Smooth muscle cell (in vitro differentiated cells): ENCODE measurements at regions not wholly inside any gene's neighbourhood (a gene's known extent, or its start where the extent isn't known, plus 50 kb on each side); places are given as distances from the start of the nearest gene placed in this dataset.
"Not testable (repeated sequence)": the region's sequence is repeated elsewhere in the genome, so short reads cannot be mapped to it uniquely, and the experiment has no call there.

Source experiments
- DNase-seq: peaks from one replicate; lab custom pipeline; 2025; ENCODE audit not compliant: unreplicated experiment; lab: John Stamatoyannopoulos, UW
- H2AFZ ChIP-seq: fragments of 200-600 bp; sonication (generic); 2 replicates; pipeline ENCODE4 v1.6.0; 2016; ENCODE audit warnings: antibody characterized with exemption, low read depth, mild to moderate bottlenecking
- H3F3A ChIP-seq: fragments of 200-600 bp; sonication (generic); 2 replicates; pipeline ENCODE4 v1.6.0; 2017; ENCODE audit warnings: antibody characterized with exemption, low read depth
- H3K27ac ChIP-seq: fragments of 200-600 bp; sonication (generic); 2 replicates; pipeline ENCODE4 v1.5.1; 2016; ENCODE audit warnings: low read depth, mild to moderate bottlenecking
- H3K27me3 ChIP-seq: fragments of 200-600 bp; sonication (generic); 2 replicates; pipeline ENCODE4 v1.6.1; 2016; ENCODE audit warnings: low read depth, mild to moderate bottlenecking
- H3K36me3 ChIP-seq: fragments of 200-600 bp; sonication (generic); 2 replicates; pipeline ENCODE4 v1.5.1; 2016; ENCODE audit warnings: low read depth
- H3K4me1 ChIP-seq: fragments of 200-600 bp; sonication (generic); 2 replicates; pipeline ENCODE4 v1.5.1; 2016; ENCODE audit warnings: low read depth
- H3K4me2 ChIP-seq: fragments of 200-600 bp; sonication (generic); 2 replicates; pipeline ENCODE4 v1.6.0; 2016; ENCODE audit warnings: mild to moderate bottlenecking
- H3K4me3 ChIP-seq: fragments of 200-600 bp; sonication (generic); 2 replicates; pipeline ENCODE4 v1.5.1; 2016; ENCODE audit warnings: mild to moderate bottlenecking
- H3K79me2 ChIP-seq: fragments of 200-600 bp; sonication (generic); 2 replicates; pipeline ENCODE4 v1.6.0; 2016; ENCODE audit warnings: low read depth, mild to moderate bottlenecking
- H3K9ac ChIP-seq: fragments of 200-600 bp; sonication (generic); 2 replicates; pipeline ENCODE4 v1.6.0; 2016; ENCODE audit warnings: low read depth
- H3K9me3 ChIP-seq: fragments of 200-600 bp; sonication (generic); replicated peaks from 2 replicates; pipeline ENCODE4 v1.5.1; 2016; ENCODE audit warnings: low read depth
- H4K20me1 ChIP-seq: fragments of 200-600 bp; sonication (generic); 2 replicates; pipeline ENCODE4 v1.6.0; 2016; ENCODE audit warnings: low read depth
- WGBS: methylation state at CpG from one replicate; pipeline ENCODE4 v1.1.7; 2016; ENCODE audit warnings: low lambda C conversion rate; 5-methylcytosine and 5-hydroxymethylcytosine counted together
- TF ChIP-seq, protein P1 (sequence below): fragments of 200-600 bp; sonication (generic); IDR thresholded peaks from 2 replicates; pipeline ENCODE4 v1.5.1; 2017; ENCODE audit warnings: borderline replicate concordance, mild to moderate bottlenecking, antibody characterized with exemption; ENCODE audit not compliant: insufficient read depth, poor library complexity, severe bottlenecking

DNA sequence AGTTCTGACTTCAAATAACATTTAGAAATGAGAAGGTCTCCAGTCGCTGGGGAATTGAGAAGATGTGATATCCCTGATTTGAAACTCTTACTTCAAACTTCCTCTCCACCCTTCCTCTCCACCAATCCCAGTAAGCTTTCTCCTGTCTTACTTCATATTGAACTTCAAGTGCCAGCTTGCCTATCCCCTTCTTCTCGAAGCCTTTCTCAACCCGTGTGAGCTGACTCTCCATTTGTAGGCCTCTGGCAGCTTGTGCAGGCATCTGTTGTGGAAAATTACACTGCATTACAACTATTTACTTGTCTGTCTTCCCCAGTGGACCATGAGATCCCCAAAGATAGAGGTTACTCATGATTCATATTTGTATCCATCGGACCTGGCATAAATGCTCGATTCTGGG is 280.8 kb upstream of the CDH5 start:
- H3K27ac ChIP-seq: no peak overlapping the region
- DNase-seq: no peak
- TF ChIP-seq, protein P1, sequence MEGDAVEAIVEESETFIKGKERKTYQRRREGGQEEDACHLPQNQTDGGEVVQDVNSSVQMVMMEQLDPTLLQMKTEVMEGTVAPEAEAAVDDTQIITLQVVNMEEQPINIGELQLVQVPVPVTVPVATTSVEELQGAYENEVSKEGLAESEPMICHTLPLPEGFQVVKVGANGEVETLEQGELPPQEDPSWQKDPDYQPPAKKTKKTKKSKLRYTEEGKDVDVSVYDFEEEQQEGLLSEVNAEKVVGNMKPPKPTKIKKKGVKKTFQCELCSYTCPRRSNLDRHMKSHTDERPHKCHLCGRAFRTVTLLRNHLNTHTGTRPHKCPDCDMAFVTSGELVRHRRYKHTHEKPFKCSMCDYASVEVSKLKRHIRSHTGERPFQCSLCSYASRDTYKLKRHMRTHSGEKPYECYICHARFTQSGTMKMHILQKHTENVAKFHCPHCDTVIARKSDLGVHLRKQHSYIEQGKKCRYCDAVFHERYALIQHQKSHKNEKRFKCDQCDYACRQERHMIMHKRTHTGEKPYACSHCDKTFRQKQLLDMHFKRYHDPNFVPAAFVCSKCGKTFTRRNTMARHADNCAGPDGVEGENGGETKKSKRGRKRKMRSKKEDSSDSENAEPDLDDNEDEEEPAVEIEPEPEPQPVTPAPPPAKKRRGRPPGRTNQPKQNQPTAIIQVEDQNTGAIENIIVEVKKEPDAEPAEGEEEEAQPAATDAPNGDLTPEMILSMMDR: no peak
- H4K20me1 ChIP-seq: no peaks in the 10 kb centered on the region
- no peaks in the 10 kb centered on the region for H3F3A ChIP-seq
- H3K36me3 ChIP-seq: no peaks in the 10 kb centered on the region
- H3K9ac ChIP-seq: no peak overlapping the region
- no peak overlapping the region for H3K4me3 ChIP-seq
- H3K4me1 ChIP-seq: peaks cover 4% of the 10 kb centered on the region
- H3K4me2 ChIP-seq: no peak overlapping the region
- no peaks in the 10 kb centered on the region for H3K9me3 ChIP-seq
- 80% methylated on average over 5 of the region's 5 CpGs for WGBS
- no peaks in the 10 kb centered on the region for H3K79me2 ChIP-seq
- peak overlapping the region; percentile 36 for H2AFZ ChIP-seq
- H3K27me3 ChIP-seq: no peaks in the 10 kb centered on the region

DNA sequence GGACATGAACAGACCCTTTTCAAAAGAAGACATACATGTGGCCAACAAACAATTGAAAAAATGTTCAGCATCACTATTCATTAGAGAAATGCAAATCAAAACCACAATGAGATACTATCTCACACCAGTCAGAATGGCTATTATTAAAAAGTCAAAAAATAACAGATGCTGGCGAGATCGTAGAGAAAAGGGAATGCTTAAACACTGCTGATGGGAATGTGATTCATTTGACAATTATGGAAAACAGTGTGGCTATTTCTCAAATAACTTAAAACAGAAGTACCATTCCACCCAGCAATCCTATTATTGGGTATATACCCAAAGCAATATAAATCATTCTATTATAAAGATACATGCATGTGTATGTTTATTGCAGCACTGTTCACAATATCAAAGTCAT is 281.8 kb upstream of the CDH5 start:
- not testable (repeated sequence) for H3K27ac ChIP-seq, H4K20me1 ChIP-seq, H3K4me3 ChIP-seq, H3K9me3 ChIP-seq, H3K36me3 ChIP-seq, H3K4me1 ChIP-seq, H3K4me2 ChIP-seq, H2AFZ ChIP-seq, H3K9ac ChIP-seq, H3K79me2 ChIP-seq, H3K27me3 ChIP-seq, H3F3A ChIP-seq, DNase-seq
- 76% methylated on average over 2 of the region's 2 CpGs for WGBS

DNA sequence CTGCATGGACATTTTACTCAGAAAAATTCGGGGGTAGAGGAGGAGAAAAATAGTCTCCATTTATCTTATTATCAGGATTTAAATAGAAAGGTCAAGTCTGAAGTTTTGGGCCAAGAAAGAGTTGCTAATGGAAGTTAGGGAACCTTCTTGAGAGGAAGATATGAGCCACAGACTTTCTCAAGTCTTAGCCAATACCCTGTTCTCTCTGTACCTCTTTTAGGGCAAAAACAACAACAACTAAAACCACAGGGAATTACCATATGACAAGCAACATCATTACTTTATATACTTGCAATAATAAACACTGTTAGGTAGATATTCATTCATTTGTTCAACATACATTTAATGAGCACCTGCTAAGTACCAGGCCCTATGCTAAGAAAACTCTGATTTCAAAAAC is 282.2 kb upstream of the CDH5 start:
- Histone ChIP-seq H4K20me1 (no peaks in the 10 kb centered on the region), H2AFZ (no peak overlapping the region), H3K36me3 (no peaks in the 10 kb centered on the region), H3K9me3 (no peaks in the 10 kb centered on the region), H3F3A (no peaks in the 10 kb centered on the region), H3K27ac (no peak overlapping the region), H3K27me3 (no peaks in the 10 kb centered on the region), H3K4me1 (peaks cover 4% of the 10 kb centered on the region), H3K4me3 (no peak overlapping the region), H3K79me2 (no peaks in the 10 kb centered on the region), H3K4me2 (no peak overlapping the region), H3K9ac (no peak overlapping the region)
- DNase-seq: no peak
- 84% methylated on average over 1 of the region's 1 CpG for WGBS
- TF ChIP-seq, protein P1: no peak

DNA sequence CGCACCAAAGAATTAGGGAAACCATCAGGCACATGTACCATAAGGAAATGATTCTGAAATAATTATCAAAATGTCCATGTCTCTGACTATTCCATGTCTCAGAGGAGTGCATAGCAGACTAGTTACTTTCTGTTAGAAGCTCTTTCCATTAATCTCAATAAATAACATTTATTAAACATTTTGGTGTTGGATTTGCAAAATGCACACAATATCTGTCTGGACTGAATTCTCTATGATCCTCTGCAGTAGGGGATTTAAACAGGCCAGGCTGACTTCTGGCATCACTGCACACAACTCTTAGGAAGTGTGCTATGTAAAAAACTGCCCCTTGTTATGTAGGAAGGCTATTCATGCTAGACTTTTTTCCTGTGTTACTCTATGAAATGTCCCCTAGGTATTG is 283.3 kb upstream of the CDH5 start:
- WGBS: 100% methylated on average over 1 of the region's 1 CpG
- no peak overlapping the region for H3K4me3 ChIP-seq
- TF ChIP-seq, protein P1: no peak

More for the DNA sequence above, 283.3 kb upstream of the CDH5 start:
- Histone ChIP-seq H4K20me1 (no peaks in the 10 kb centered on the region), H2AFZ (no peak overlapping the region), H3F3A (no peaks in the 10 kb centered on the region), H3K4me1 (peaks cover 4% of the 10 kb centered on the region), H3K27me3 (no peaks in the 10 kb centered on the region), H3K79me2 (no peaks in the 10 kb centered on the region), H3K27ac (no peak overlapping the region), H3K9me3 (no peaks in the 10 kb centered on the region), H3K4me2 (no peak overlapping the region), H3K36me3 (no peaks in the 10 kb centered on the region), H3K9ac (no peak overlapping the region)
- no peak for DNase-seq
